ENCODE measurements at regions not wholly inside any gene's neighbourhood (a gene's known extent, or its start where the extent isn't known, plus 50 kb on each side); places are given as distances from the start of the nearest gene placed in this dataset.

DNA sequence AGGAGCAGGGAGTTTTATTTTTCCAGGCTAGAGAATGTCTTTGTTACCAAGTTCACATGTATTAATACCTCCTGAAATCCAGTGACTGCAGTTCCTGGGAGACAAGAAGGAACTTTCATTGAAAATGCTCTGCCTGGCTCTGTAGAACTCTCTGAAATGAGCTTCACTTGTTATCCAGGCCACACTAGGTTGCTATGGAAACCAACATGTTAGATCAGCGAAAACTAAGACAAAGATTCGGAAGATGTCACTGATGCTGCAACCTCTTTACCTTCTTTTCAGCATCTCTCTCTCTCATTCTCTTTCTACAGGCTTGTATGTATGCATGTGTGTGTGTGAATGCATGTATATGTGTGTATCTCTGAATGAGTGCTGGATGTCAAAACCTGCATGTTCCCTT, 218.5 kb downstream of the TRIB2 start:
- Histone ChIP-seq H3K36me3 (no peaks in the 10 kb centered on the region), H3K27me3 (replicated peaks) (no peaks in the 10 kb centered on the region), H3K9me3 (replicated peaks) (no peaks in the 10 kb centered on the region), H3K27ac (no peak overlapping the region), H3K4me3 (no peak overlapping the region), H3K4me1 (replicated peaks) (peaks cover 14% of the 10 kb centered on the region)
- no peak for DNase-seq (ENCODE audit: low read depth in 1 of 2, low spot score in 2 of 2)

DNA sequence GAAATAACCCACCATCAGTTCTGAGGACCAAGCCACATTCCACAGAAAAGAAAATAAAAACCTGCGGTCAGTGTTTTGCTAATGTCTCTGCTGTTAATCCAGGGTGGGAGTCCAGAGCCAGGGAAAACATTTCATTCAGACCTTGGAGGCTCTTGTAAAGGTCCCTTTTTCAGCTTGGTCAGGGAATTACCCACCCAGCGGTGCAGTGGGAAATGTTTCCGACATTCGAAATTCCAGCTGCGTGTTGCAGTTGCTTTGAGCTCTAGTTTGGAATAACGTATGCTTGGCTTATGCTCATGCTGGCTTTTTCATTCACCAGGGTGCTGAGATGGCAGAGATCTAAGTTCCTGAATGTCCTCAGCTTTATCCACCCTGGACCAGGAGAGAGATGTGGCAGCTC, 219.1 kb downstream of the TRIB2 start:
- Histone ChIP-seq H3K4me1 (replicated peaks) (peaks cover 14% of the 10 kb centered on the region), H3K4me3 (no peak overlapping the region), H3K9me3 (replicated peaks) (no peaks in the 10 kb centered on the region), H3K27me3 (replicated peaks) (no peaks in the 10 kb centered on the region), H3K27ac (no peak overlapping the region), H3K36me3 (no peaks in the 10 kb centered on the region)
- DNase-seq (ENCODE audit: low read depth in 1 of 2, low spot score in 2 of 2), result peak in 1 of 2 experiments; percentile 26

DNA sequence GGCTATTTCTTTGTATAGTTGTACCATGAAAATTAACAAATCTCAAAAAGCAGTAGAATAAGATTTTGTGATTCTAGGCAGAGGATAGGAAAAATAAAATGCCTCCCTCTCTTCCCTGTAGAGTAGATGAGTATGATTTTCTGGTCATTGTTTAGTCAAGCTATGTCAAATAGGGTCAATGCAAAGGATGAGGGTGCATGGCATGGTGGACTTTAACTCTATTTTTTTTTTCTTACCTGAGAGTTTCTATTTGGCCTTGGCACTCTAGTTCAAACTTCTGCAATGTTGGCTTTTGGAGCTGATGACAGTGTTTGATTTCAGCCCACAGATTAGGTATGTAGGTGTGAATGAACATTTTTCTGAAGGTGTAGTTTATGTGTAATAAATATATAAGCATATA, 224.5 kb downstream of the TRIB2 start:
- peaks cover 4% of the 10 kb centered on the region; the same call in 1 of the 2 replicates for H3K4me1 ChIP-seq (replicated peaks)
- no peak for DNase-seq (ENCODE audit: low read depth in 1 of 2, low spot score in 2 of 2)
- no peak overlapping the region for H3K27ac ChIP-seq
- no peaks in the 10 kb centered on the region for H3K27me3 ChIP-seq (replicated peaks)
- no peak overlapping the region for H3K4me3 ChIP-seq
- H3K36me3 ChIP-seq, result no peaks in the 10 kb centered on the region
- no peaks in the 10 kb centered on the region for H3K9me3 ChIP-seq (replicated peaks)

- H3K27ac ChIP-seq, result no peak overlapping the region
- H3K4me3 ChIP-seq, result no peak overlapping the region
- peaks cover 30% of the 10 kb centered on the region for H3K4me1 ChIP-seq (replicated peaks)
- H3K9me3 ChIP-seq (replicated peaks), result no peaks in the 10 kb centered on the region
- DNase-seq (ENCODE audit: low read depth in 1 of 2, low spot score in 2 of 2), result peak in 1 of 2 experiments; percentile 19
- no peaks in the 10 kb centered on the region for H3K27me3 ChIP-seq (replicated peaks)
- H3K36me3 ChIP-seq, result no peaks in the 10 kb centered on the region
Measured at GRCh38 chr2:12948231-12948960, 231.7 kb downstream of the TRIB2 start.

DNA sequence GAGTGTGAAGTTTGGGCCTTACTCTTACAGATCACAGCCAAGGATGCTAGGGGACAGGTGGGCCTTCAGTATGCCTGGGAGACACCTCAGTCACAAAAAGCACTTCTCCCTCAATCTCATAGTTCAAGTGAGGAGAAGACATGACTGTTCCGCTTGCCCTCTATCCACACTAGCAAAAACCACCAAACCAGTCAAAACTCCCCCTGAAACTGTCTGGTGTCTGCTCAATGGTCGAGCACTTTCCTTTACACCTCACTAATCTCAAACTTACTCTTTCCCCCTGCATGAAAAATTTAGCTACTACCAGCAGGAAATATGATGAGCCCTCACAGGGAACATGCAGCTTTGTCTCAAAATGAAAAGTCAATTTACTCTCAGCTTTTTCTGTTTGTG, 232.2 kb downstream of the TRIB2 start:
- no peak overlapping the region for H3K27ac ChIP-seq
- no peaks in the 10 kb centered on the region for H3K36me3 ChIP-seq
- no peaks in the 10 kb centered on the region for H3K27me3 ChIP-seq (replicated peaks)
- no peaks in the 10 kb centered on the region for H3K9me3 ChIP-seq (replicated peaks)
- DNase-seq (ENCODE audit: low read depth in 1 of 2, low spot score in 2 of 2), result no peak
- no peak overlapping the region for H3K4me3 ChIP-seq
- H3K4me1 ChIP-seq (replicated peaks), result peaks cover 30% of the 10 kb centered on the region

DNA sequence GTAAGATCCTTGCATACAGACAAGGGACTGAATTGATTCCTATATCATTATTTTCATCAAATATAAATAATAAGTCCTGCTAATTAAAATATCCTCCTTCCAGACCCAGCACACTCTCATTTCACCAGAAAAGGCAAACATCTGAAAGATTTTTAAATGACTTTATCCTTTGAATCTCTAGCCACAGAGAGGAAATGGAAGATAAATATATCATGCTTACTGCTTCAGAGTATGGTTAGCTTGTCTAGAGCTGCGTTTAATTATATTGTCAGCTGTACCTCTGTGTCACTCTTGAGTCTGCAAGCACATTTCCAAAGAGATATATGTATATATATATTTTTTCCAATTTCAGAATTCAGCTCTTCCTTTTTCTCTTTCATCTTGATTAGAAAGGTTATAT, 232.7 kb downstream of the TRIB2 start:
- Histone ChIP-seq H3K4me1 (replicated peaks) (peaks cover 30% of the 10 kb centered on the region), H3K27me3 (replicated peaks) (no peaks in the 10 kb centered on the region), H3K9me3 (replicated peaks) (no peaks in the 10 kb centered on the region), H3K27ac (no peak overlapping the region), H3K36me3 (no peaks in the 10 kb centered on the region), H3K4me3 (no peak overlapping the region)
- no peak for DNase-seq (ENCODE audit: low read depth in 1 of 2, low spot score in 2 of 2)

GRCh38 chr2:12950174-12950573, 233.4 kb downstream of the TRIB2 start:
- Histone ChIP-seq H3K27ac (no peak overlapping the region), H3K4me3 (no peak overlapping the region), H3K9me3 (replicated peaks) (no peaks in the 10 kb centered on the region), H3K36me3 (no peaks in the 10 kb centered on the region), H3K4me1 (replicated peaks) (peaks cover 30% of the 10 kb centered on the region), H3K27me3 (replicated peaks) (no peaks in the 10 kb centered on the region)
- DNase-seq (ENCODE audit: low read depth in 1 of 2, low spot score in 2 of 2), result no peak

GRCh38 chr2:12950957-12951656, 234.4 kb downstream of the TRIB2 start:
- DNase-seq (ENCODE audit: low read depth in 1 of 2, low spot score in 2 of 2), result peak in 1 of 2 experiments; percentile 78
- peaks cover 30% of the 10 kb centered on the region for H3K4me1 ChIP-seq (replicated peaks)
- no peaks in the 10 kb centered on the region for H3K9me3 ChIP-seq (replicated peaks)
- H3K4me3 ChIP-seq, result no peak overlapping the region
- no peaks in the 10 kb centered on the region for H3K27me3 ChIP-seq (replicated peaks)
- H3K36me3 ChIP-seq, result no peaks in the 10 kb centered on the region
- peak overlapping the region; percentile 60 for H3K27ac ChIP-seq

- Histone ChIP-seq H3K27me3 (replicated peaks) (no peaks in the 10 kb centered on the region), H3K36me3 (no peaks in the 10 kb centered on the region), H3K27ac (peak overlapping the region; percentile 60), H3K4me1 (replicated peaks) (peaks cover 30% of the 10 kb centered on the region), H3K4me3 (no peak overlapping the region), H3K9me3 (replicated peaks) (no peaks in the 10 kb centered on the region)
- DNase-seq (ENCODE audit: low read depth in 1 of 2, low spot score in 2 of 2), result no peak
Measured at GRCh38 chr2:12951657-12951973, 234.9 kb downstream of the TRIB2 start.

- no peak for DNase-seq (ENCODE audit: low read depth in 1 of 2, low spot score in 2 of 2)
- Histone ChIP-seq H3K27me3 (replicated peaks) (no peaks in the 10 kb centered on the region), H3K4me1 (replicated peaks) (peaks cover 25% of the 10 kb centered on the region), H3K27ac (no peak overlapping the region), H3K9me3 (replicated peaks) (no peaks in the 10 kb centered on the region), H3K4me3 (no peak overlapping the region), H3K36me3 (no peaks in the 10 kb centered on the region)
Measured at GRCh38 chr2:12953596-12953995, 236.9 kb downstream of the TRIB2 start.

- no peak for DNase-seq (ENCODE audit: low read depth in 1 of 2, low spot score in 2 of 2)
- Histone ChIP-seq H3K27me3 (replicated peaks) (no peaks in the 10 kb centered on the region), H3K36me3 (no peaks in the 10 kb centered on the region), H3K4me3 (no peak overlapping the region), H3K9me3 (replicated peaks) (no peaks in the 10 kb centered on the region), H3K27ac (no peak overlapping the region), H3K4me1 (replicated peaks) (peaks cover 11% of the 10 kb centered on the region)
Measured at GRCh38 chr2:12955864-12956263, 239.1 kb downstream of the TRIB2 start.

- no peak for DNase-seq (ENCODE audit: low read depth in 1 of 2, low spot score in 2 of 2)
- no peak overlapping the region for H3K27ac ChIP-seq
- H3K36me3 ChIP-seq, result no peaks in the 10 kb centered on the region
Measured at GRCh38 chr2:12957251-12957650, 240.5 kb downstream of the TRIB2 start.

DNA sequence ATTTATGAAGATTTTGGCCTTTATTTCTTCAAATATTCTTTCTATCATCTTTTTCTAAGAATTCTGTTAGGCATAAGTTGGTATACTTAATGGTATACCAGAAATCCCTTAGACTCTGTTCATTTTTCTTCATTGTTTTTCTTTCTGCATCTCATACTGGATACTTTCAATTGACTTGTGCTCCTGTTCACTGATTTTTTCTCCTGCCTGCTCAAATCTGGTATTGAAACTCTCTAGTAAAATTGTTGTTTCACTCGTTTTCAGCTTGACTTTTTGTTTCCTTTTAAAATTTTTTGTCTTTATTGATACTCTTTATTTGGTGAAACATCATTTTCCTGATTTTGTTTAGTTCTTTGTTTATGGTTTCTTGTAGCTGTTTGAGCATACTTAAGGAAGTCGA, 243.2 kb downstream of the TRIB2 start:
- Histone ChIP-seq H3K27me3 (replicated peaks) (no peaks in the 10 kb centered on the region), H3K4me3 (no peak overlapping the region), H3K4me1 (replicated peaks) (peaks cover 7% of the 10 kb centered on the region; the same call in 1 of the 2 replicates), H3K9me3 (replicated peaks) (no peaks in the 10 kb centered on the region), H3K36me3 (no peaks in the 10 kb centered on the region), H3K27ac (no peak overlapping the region)
- DNase-seq (ENCODE audit: low read depth in 1 of 2, low spot score in 2 of 2), result no peak

More at GRCh38 chr2:12957251-12957650, 240.5 kb downstream of the TRIB2 start:
- H3K4me1 ChIP-seq (replicated peaks), result peaks cover 6% of the 10 kb centered on the region; the same call in 1 of the 2 replicates
- no peak overlapping the region for H3K4me3 ChIP-seq
- no peaks in the 10 kb centered on the region for H3K27me3 ChIP-seq (replicated peaks)
- no peaks in the 10 kb centered on the region for H3K9me3 ChIP-seq (replicated peaks)

GRCh38 chr2:12960671-12961070, 243.9 kb downstream of the TRIB2 start:
- H3K4me3 ChIP-seq, result no peak overlapping the region
- no peaks in the 10 kb centered on the region for H3K36me3 ChIP-seq
- DNase-seq (ENCODE audit: low read depth in 1 of 2, low spot score in 2 of 2), result no peak
- H3K27ac ChIP-seq, result no peak overlapping the region
- H3K4me1 ChIP-seq (replicated peaks), result peaks cover 8% of the 10 kb centered on the region; the same call in 1 of the 2 replicates
- H3K27me3 ChIP-seq (replicated peaks), result no peaks in the 10 kb centered on the region
- no peaks in the 10 kb centered on the region for H3K9me3 ChIP-seq (replicated peaks)

All from SJSA1 (cell line).